ENCODE measurements at regions not wholly inside any gene's neighbourhood (a gene's known extent, or its start where the extent isn't known, plus 50 kb on each side); places are given as distances from the start of the nearest gene placed in this dataset.

- Histone ChIP-seq H3K27ac (ENCODE audit: low read depth, low read length) (no peak overlapping the region), H3K4me2 (ENCODE audit: insufficient read depth, low read length) (no peak overlapping the region), H3K4me3 (ENCODE audit: insufficient read depth, low read length) (no peak overlapping the region), H3K4me1 (ENCODE audit: insufficient read depth, low read length) (peaks cover 3% of the 10 kb centered on the region), H3K9me3 (ENCODE audit: low read depth, low read length) (no peaks in the 10 kb centered on the region), H3K79me2 (ENCODE audit: insufficient read depth, low read length) (no peaks in the 10 kb centered on the region), H3K27me3 (ENCODE audit: insufficient read depth, low read length) (peaks cover 4% of the 10 kb centered on the region), H3K36me3 (ENCODE audit: insufficient read depth, low read length) (no peaks in the 10 kb centered on the region), H4K20me1 (ENCODE audit: insufficient read depth, low read length) (no peaks in the 10 kb centered on the region), H2AFZ (ENCODE audit: low read length) (no peak overlapping the region)
- no peak for DNase-seq (ENCODE audit: insufficient read length, low spot score, missing footprints)
- TF ChIP-seq CTCF (IDR thresholded peaks at IDR 0.05; ENCODE audit: extremely low read depth, low read depth, low read length) = no peak
These were observed 52.0 kb downstream of the ZC3H11B start for GRCh38 chr1:219560856-219561255.

GRCh38 chr1:219559899-219560298 lies 53.0 kb downstream of the ZC3H11B start:
- H4K20me1 ChIP-seq (ENCODE audit: insufficient read depth, low read length) = no peaks in the 10 kb centered on the region
- no peak overlapping the region for H2AFZ ChIP-seq (ENCODE audit: low read length)
- no peak for TF ChIP-seq CTCF (IDR thresholded peaks at IDR 0.05; ENCODE audit: extremely low read depth, low read depth, low read length)
- H3K36me3 ChIP-seq (ENCODE audit: insufficient read depth, low read length) = no peaks in the 10 kb centered on the region
- peaks cover 4% of the 10 kb centered on the region for H3K27me3 ChIP-seq (ENCODE audit: insufficient read depth, low read length)
- H3K27ac ChIP-seq (ENCODE audit: low read depth, low read length) = no peak overlapping the region
- no peaks in the 10 kb centered on the region for H3K79me2 ChIP-seq (ENCODE audit: insufficient read depth, low read length)
- no peak for DNase-seq (ENCODE audit: insufficient read length, low spot score, missing footprints)
- H3K4me2 ChIP-seq (ENCODE audit: insufficient read depth, low read length) = no peak overlapping the region
- H3K4me3 ChIP-seq (ENCODE audit: insufficient read depth, low read length) = no peak overlapping the region
- H3K9me3 ChIP-seq (ENCODE audit: low read depth, low read length) = no peaks in the 10 kb centered on the region
- H3K4me1 ChIP-seq (ENCODE audit: insufficient read depth, low read length) = peaks cover 11% of the 10 kb centered on the region

GRCh38 chr1:219555806-219556205 lies 57.1 kb downstream of the ZC3H11B start:
- Histone ChIP-seq H3K4me1 (ENCODE audit: insufficient read depth, low read length) (peaks cover 14% of the 10 kb centered on the region), H3K4me2 (ENCODE audit: insufficient read depth, low read length) (peak overlapping the region; percentile 5), H2AFZ (ENCODE audit: low read length) (no peak overlapping the region), H3K79me2 (ENCODE audit: insufficient read depth, low read length) (no peaks in the 10 kb centered on the region), H3K9me3 (ENCODE audit: low read depth, low read length) (no peaks in the 10 kb centered on the region), H3K27ac (ENCODE audit: low read depth, low read length) (peak overlapping the region; percentile 54), H4K20me1 (ENCODE audit: insufficient read depth, low read length) (no peaks in the 10 kb centered on the region), H3K27me3 (ENCODE audit: insufficient read depth, low read length) (no peaks in the 10 kb centered on the region), H3K36me3 (ENCODE audit: insufficient read depth, low read length) (no peaks in the 10 kb centered on the region), H3K4me3 (ENCODE audit: insufficient read depth, low read length) (no peak overlapping the region)
- no peak for DNase-seq (ENCODE audit: insufficient read length, low spot score, missing footprints)
- no peak for TF ChIP-seq CTCF (IDR thresholded peaks at IDR 0.05; ENCODE audit: extremely low read depth, low read depth, low read length)

GRCh38 chr1:219555031-219555692 lies 57.7 kb downstream of the ZC3H11B start:
- peak; percentile 72 for DNase-seq (ENCODE audit: insufficient read length, low spot score, missing footprints)
- H3K27ac ChIP-seq (ENCODE audit: low read depth, low read length) = peak overlapping the region; percentile 54

More at GRCh38 chr1:219555031-219555692, 57.7 kb downstream of the ZC3H11B start:
- Histone ChIP-seq H4K20me1 (ENCODE audit: insufficient read depth, low read length) (no peaks in the 10 kb centered on the region), H3K4me1 (ENCODE audit: insufficient read depth, low read length) (peaks cover 14% of the 10 kb centered on the region), H2AFZ (ENCODE audit: low read length) (no peak overlapping the region), H3K36me3 (ENCODE audit: insufficient read depth, low read length) (no peaks in the 10 kb centered on the region), H3K79me2 (ENCODE audit: insufficient read depth, low read length) (no peaks in the 10 kb centered on the region), H3K4me3 (ENCODE audit: insufficient read depth, low read length) (no peak overlapping the region), H3K9me3 (ENCODE audit: low read depth, low read length) (no peaks in the 10 kb centered on the region), H3K27me3 (ENCODE audit: insufficient read depth, low read length) (no peaks in the 10 kb centered on the region), H3K4me2 (ENCODE audit: insufficient read depth, low read length) (peak overlapping the region; percentile 5)
- TF ChIP-seq CTCF (IDR thresholded peaks at IDR 0.05; ENCODE audit: extremely low read depth, low read depth, low read length) = no peak
